OCI-LY3 (cell line): ENCODE measurements at regions not wholly inside any gene's neighbourhood (a gene's known extent, or its start where the extent isn't known, plus 50 kb on each side); places are given as distances from the start of the nearest gene placed in this dataset.

Experiments used
- CTCF ChIP-seq: fragments of 200-600, 300-600 bp; sonication (generic); IDR thresholded peaks from 2 replicates; pipeline ENCODE4 v1.5.1; 2014; ENCODE audit warnings: antibody characterized with exemption, low read length, low read depth
- EZH2phosphoT487 ChIP-seq: fragments of 200-600 bp; shearing (Covaris generic); IDR thresholded peaks from 2 replicates; pipeline ENCODE4 v1.6.1; 2018; ENCODE audit warnings: antibody characterized with exemption, mixed run types, low read depth

- no peak for TF ChIP-seq EZH2phosphoT487
- no peak for TF ChIP-seq CTCF
Measured at GRCh38 chr10:81096558-81096957, 558.9 kb downstream of the SH2D4B start.
